ENCODE measurements at regions not wholly inside any gene's neighbourhood (a gene's known extent, or its start where the extent isn't known, plus 50 kb on each side); places are given as distances from the start of the nearest gene placed in this dataset.
A peak's percentile ranks its signal among the peaks of the same experiment; 100 is the strongest.

DNA sequence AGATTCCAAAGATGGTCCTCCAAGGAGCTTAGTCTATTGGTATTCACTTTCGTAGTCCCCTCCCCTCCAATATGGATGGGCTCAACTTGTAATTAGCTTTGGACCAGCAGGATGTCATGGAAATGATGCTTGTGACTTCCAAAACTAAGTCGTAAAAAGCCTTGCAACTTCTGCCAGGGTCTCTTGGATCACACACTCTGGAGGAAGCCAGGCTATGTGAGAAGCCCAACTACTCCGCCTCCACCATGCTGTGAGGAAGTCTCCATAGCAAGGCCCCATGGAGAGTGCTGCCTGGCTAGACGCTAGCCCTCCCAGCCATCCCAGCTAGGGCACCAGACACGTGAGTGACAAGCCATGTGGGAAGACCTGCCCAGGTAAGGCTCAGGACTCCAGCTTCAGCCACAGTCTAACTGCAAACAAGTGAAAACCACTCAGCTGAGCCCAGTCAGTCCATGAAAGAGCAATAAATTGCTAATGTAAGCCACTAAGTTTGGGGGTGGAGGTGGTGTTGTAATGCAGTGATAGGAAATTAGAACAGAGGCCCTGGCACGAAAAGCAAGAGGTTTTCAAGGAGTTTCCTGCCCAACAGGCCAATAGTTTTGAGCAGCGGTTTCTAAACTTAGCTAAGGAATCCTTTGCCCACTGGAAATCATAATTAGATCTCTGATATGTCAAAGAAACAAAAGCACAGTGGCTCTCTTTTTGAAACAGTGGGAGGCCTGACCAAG, 77.5 kb upstream of the GLI2 start:
- Histone ChIP-seq H3K9ac (ENCODE audit: insufficient read depth, low read depth, low read length) (no peak overlapping the region), H2AFZ (ENCODE audit: low read length) (no peak overlapping the region), H3K4me2 (ENCODE audit: low read depth, low read length) (no peak overlapping the region), H3K4me3 (replicated peaks in 1 of 3; ENCODE audit: insufficient read depth in 1 of 3, low read depth in 2 of 3, low read length in 3 of 3) (no peak overlapping the region), H3K27ac (ENCODE audit: extremely low read length, insufficient read depth, low read length) (no peak overlapping the region), H3K27me3 (ENCODE audit: control insufficient read depth in 1 of 2, insufficient read depth in 2 of 2, low read length in 2 of 2) (peaks cover 0 to 60% of the 10 kb centered on the region in 2 experiments; a peak in 4 of 5 replicates), H3K4me1 (ENCODE audit: insufficient read depth, low read length) (0 out of 2 replicates have a peak, but pooled peaks cover 6% of the 10 kb centered on the region), H3K79me2 (ENCODE audit: insufficient read depth, low read length) (no peaks in the 10 kb centered on the region), H3K9me3 (ENCODE audit: low read length) (no peaks in the 10 kb centered on the region), H3K36me3 (replicated peaks in 1 of 2; ENCODE audit: control insufficient read depth in 1 of 2, insufficient read depth in 2 of 2, low read length in 2 of 2) (no peaks in the 10 kb centered on the region), H4K20me1 (ENCODE audit: insufficient read depth, low read length) (no peaks in the 10 kb centered on the region; the same call in 1 of the 2 replicates)
- ATAC-seq, result no peak
- TF ChIP-seq JUN (CRISPR knock-in tag; IDR thresholded peaks at IDR 0.05), result no peak
- TF ChIP-seq MAFK (conservative IDR thresholded peaks at IDR 0.05 in 1 of 2, IDR thresholded peaks at IDR 0.05 in 1 of 2; ENCODE audit: low read length in 2 of 2), result no peak
- no peak for TF ChIP-seq ZBTB44 (CRISPR knock-in tag; IDR thresholded peaks at IDR 0.05)
- no peak for TF ChIP-seq ESRRA (CRISPR knock-in tag; IDR thresholded peaks at IDR 0.05; ENCODE audit: low read depth)
- peak; percentile 82 for TF ChIP-seq ZNF331 (CRISPR knock-in tag; IDR thresholded peaks at IDR 0.05)
- no peak for TF ChIP-seq ZBTB40 (IDR thresholded peaks at IDR 0.05)
- TF ChIP-seq ZBTB40 (CRISPR knock-in tag; IDR thresholded peaks at IDR 0.05), result no peak
- TF ChIP-seq, protein P1, sequence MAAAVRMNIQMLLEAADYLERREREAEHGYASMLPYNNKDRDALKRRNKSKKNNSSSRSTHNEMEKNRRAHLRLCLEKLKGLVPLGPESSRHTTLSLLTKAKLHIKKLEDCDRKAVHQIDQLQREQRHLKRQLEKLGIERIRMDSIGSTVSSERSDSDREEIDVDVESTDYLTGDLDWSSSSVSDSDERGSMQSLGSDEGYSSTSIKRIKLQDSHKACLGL (CRISPR knock-in tag; IDR thresholded peaks at IDR 0.05), result no peak
- FAIRE-seq, result no peak
- no TSS peak for BruUV-seq (replicated peaks)
- in situ Hi-C loops (cut with HindIII; ENCODE audit: extremely low pct_ligation_motif_present, low pct_unique_long_range_greater_than_20kb), result no loop called here
- CTCF ChIA-PET (ENCODE audit: low intra/inter-chr PET ratio, low total read pairs), result no interaction called here
- POLR2A ChIA-PET, result no interaction called here
- intact Hi-C loops (cut with micrococcal nuclease; ENCODE audit: unreplicated experiment), result no loop called here
- 19% methylated on average over 7 of the region's 7 CpGs for WGBS (ENCODE audit: low lambda C conversion rate)
- DNase-seq (ENCODE audit: low spot score), result no peak
